PFSK-1 (cell line): ENCODE measurements at regions not wholly inside any gene's neighbourhood (a gene's known extent, or its start where the extent isn't known, plus 50 kb on each side); places are given as distances from the start of the nearest gene placed in this dataset.

Experiments
- FOXP2 ChIP-seq: optimal IDR thresholded peaks from 2 replicates; pipeline ENCODE3; 2011; ENCODE audit warnings: borderline replicate concordance, control low read depth, inconsistent platforms; ENCODE audit not compliant: insufficient read depth; ENCODE audit errors: extremely low read length, extremely low read depth
- POLR2AphosphoS5 ChIP-seq: IDR thresholded peaks from 2 replicates; pipeline ENCODE4 v1.6.1; 2012; ENCODE audit warnings: low read depth, mild to moderate bottlenecking, control low read depth, low read length, moderate library complexity
- REST ChIP-seq, 2 experiments: IDR thresholded peaks; 2 replicates each; pipeline versions ENCODE4 v1.6.1 to v1.8.0; 2011 to 2012; ENCODE audit warnings: low read depth in 2 of 2, low read length in 2 of 2, control low read depth in 1 of 2, inconsistent platforms in 1 of 2, mild to moderate bottlenecking in 1 of 2, moderate library complexity in 1 of 2; ENCODE audit not compliant: insufficient read depth in 1 of 2
- SIN3A ChIP-seq: IDR thresholded peaks from 2 replicates; pipeline ENCODE4 v1.6.1; 2012; ENCODE audit warnings: mild to moderate bottlenecking, low read length, moderate library complexity, borderline replicate concordance; ENCODE audit not compliant: insufficient read depth
- TAF1 ChIP-seq: IDR thresholded peaks from 2 replicates; pipeline ENCODE4 v1.6.1; 2012; ENCODE audit warnings: low read length, control low read depth, borderline replicate concordance; ENCODE audit not compliant: insufficient read depth

- TF ChIP-seq SIN3A: no peak
- no peak for TF ChIP-seq POLR2AphosphoS5
- TF ChIP-seq REST (IDR thresholded peaks at IDR 0.05; ENCODE audit: insufficient read depth in 1 of 2, low read depth in 2 of 2, low read length in 2 of 2): no peak
- TF ChIP-seq FOXP2: no peak
- TF ChIP-seq TAF1: no peak
Measured at GRCh38 chr2:144607891-144608521, 88.1 kb upstream of the ZEB2 start.

- TF ChIP-seq POLR2AphosphoS5 (no peak), TAF1 (no peak), REST (IDR thresholded peaks at IDR 0.05; ENCODE audit: insufficient read depth in 1 of 2, low read depth in 2 of 2, low read length in 2 of 2) (no peak), SIN3A (no peak), FOXP2 (no peak)
Measured at GRCh38 chr2:144607099-144607498, 87.2 kb upstream of the ZEB2 start.

- TF ChIP-seq FOXP2 (no peak), POLR2AphosphoS5 (no peak), TAF1 (no peak)
Measured at GRCh38 chr2:144606466-144607095, 86.7 kb upstream of the ZEB2 start.

- TF ChIP-seq REST (IDR thresholded peaks at IDR 0.05; ENCODE audit: insufficient read depth in 1 of 2, low read depth in 2 of 2, low read length in 2 of 2) (no peak), FOXP2 (no peak), POLR2AphosphoS5 (no peak), SIN3A (no peak), TAF1 (no peak)
Measured at GRCh38 chr2:144605231-144605840, 85.4 kb upstream of the ZEB2 start.

GRCh38 chr2:144603334-144603733 lies 83.4 kb upstream of the ZEB2 start:
- no peak for TF ChIP-seq POLR2AphosphoS5
- no peak for TF ChIP-seq SIN3A
- TF ChIP-seq TAF1: no peak
- TF ChIP-seq FOXP2: no peak
- no peak for TF ChIP-seq REST (IDR thresholded peaks at IDR 0.05; ENCODE audit: insufficient read depth in 1 of 2, low read depth in 2 of 2, low read length in 2 of 2)
